D341Med (cell line): ENCODE measurements at regions not wholly inside any gene's neighbourhood (a gene's known extent, or its start where the extent isn't known, plus 50 kb on each side); places are given as distances from the start of the nearest gene placed in this dataset.
"Not testable (repeated sequence)": the region's sequence is repeated elsewhere in the genome, so short reads cannot be mapped to it uniquely, and the experiment has no call there.

Experiments
- DNase-seq: peaks from one replicate; pipeline ENCODE4 v3.0.0; 2012; ENCODE audit warnings: low spot score

DNA sequence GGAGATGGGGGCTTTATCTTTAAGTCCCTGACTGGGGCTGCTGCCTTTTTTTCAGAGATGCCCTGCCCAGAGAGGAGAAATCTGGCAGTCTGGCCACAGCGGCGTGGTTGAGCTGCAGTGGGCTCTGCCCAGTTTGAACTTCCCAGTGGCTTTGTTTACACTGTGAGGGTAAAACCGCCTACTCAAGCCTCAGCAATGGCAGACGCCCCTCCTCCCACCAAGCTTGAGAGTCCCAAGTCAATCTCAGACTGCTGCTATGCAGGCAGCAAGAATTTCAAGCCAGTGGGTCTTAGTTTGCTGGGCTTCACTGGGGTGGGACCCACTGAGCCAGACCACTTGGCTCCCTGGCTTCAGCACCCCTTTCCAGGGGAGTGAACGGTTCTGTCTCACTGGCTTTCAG lies 76.4 kb upstream of the DNAJC1 start:
- DNase-seq = not testable (repeated sequence)

DNA sequence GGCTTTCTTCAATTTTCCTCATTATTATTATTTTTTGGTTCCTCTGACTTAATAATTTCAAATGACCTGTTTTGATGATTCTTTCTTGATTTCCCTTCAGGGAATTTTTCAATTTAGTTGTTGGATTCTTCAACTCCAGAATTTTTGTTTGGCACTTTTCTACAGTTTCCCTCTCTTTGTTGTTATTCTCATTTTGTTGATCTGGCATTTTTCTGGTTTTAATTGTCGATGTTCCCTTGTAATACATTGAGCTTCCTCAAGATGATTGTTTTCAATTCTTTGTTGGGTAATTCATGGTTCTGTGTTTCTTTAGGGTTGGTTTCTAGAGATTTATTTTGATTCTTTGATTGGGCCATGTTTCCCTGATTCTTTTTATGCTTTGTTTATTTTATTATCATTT lies 67.8 kb upstream of the DNAJC1 start:
- no peak for DNase-seq

DNA sequence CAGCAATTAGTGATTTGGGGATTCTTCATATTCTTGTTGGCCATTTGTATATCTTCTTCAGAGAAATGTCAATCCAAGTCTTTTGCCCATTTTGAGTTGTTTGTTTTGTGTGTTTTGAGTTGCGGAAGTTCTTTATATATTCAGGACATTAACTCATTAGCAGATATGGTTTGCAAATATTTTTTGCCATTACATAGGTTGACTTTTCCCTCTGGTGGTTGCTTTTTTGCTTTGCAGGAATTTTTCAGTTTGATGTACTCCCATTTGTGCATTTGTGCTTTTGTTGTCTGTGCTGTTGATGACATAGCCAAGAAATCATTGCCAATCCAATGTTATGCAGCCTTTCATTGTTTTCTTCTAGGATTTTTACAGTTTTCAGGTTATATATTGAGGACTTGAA lies 63.6 kb upstream of the DNAJC1 start:
- DNase-seq = no peak

DNA sequence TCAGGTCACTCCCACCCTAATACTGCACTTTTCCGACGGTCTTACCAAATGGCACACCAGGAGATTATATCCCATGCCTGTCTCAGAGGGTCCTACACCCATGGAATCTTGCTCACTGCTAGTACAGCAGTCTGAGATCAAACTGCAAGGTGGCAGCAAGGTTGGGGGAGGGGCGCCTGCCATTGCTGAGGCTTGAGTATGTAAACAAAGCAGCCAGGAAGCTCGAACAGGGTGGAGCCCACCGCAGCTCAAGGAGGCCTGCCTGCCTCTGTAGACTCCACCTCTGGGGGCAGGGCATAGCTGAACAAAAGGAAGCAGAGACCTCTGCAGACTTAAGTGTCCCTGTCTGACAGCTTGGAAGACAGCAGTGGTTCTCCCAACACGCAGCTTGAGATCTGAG lies 57.5 kb upstream of the DNAJC1 start:
- not testable (repeated sequence) for DNase-seq

DNA sequence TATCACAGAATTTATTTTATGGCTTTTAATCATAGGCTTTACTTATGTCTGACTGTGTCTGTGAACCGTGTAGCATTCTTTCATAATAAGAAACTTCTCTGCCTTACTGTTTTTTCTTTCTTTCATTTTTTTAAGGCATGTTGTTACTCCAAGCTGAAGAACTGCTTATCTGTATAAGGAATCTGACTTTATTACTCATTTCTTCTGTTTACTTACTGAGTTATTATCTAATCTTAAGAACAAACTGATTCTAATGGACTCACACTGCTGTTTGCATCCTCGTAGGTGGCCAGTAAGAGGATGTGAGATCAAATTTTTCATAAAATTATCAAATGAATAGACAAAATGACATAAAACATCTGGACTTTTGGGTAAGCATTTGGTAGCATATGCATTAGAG lies 54.7 kb upstream of the DNAJC1 start:
- no peak for DNase-seq

DNA sequence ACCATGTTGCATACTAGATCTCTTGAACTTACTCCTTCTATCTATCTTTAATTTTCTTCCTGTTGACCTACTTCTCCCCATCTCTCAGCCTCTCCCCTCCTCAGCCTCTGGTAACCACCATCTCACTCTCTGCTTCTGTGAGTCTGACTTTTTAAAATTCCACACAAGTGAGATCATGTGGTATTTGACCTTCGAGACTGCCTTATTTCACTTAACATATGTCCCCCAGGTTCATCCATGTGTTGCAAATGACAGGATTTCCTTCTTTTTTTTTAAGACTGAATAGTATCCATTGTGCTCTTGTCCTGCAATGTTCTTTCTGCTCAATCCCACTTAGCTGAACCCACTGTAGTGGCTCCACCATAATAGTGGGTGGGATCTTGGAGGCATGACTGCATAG lies 51.4 kb upstream of the DNAJC1 start:
- no peak for DNase-seq
